ENCODE measurements at regions not wholly inside any gene's neighbourhood (a gene's known extent, or its start where the extent isn't known, plus 50 kb on each side); places are given as distances from the start of the nearest gene placed in this dataset.

- Histone ChIP-seq H3K4me3 (replicated peaks in 1 of 2; ENCODE audit: low read depth in 1 of 2, low read length in 2 of 2) (no peak overlapping the region), H3K9ac (ENCODE audit: low read length) (no peak overlapping the region), H3K27ac (ENCODE audit: low read depth, low read length) (no peak overlapping the region), H3K4me1 (ENCODE audit: control insufficient read depth in 1 of 2, insufficient read depth in 2 of 2, low read length in 2 of 2) (peaks cover 0 to 8% of the 10 kb centered on the region in 2 experiments; a peak in 2 of 4 replicates), H3K79me2 (ENCODE audit: insufficient read depth, low read length) (no peaks in the 10 kb centered on the region), H3K27me3 (ENCODE audit: insufficient read depth, low read length) (no peaks in the 10 kb centered on the region), H3K4me2 (ENCODE audit: low read length) (no peak overlapping the region), H3K9me3 (ENCODE audit: control insufficient read depth in 1 of 2, insufficient read depth in 1 of 2, low read depth in 1 of 2, low read length in 2 of 2) (no peaks in the 10 kb centered on the region), H2AFZ (ENCODE audit: low read depth, low read length, poor library complexity, severe bottlenecking) (no peak overlapping the region), H4K20me1 (ENCODE audit: insufficient read depth) (no peaks in the 10 kb centered on the region), H3K9me2 (ENCODE audit: insufficient read depth) (no peaks in the 10 kb centered on the region), H3K36me3 (ENCODE audit: control insufficient read depth in 1 of 2, insufficient read depth in 2 of 2, low read length in 2 of 2) (no peaks in the 10 kb centered on the region)
- BruUV-seq (replicated peaks): no TSS peak
- intact Hi-C loops (cut with micrococcal nuclease): loop anchor here (5.0 kb wide), 1 partner anchor 443 kb away; no protein-coding TSS in a partner anchor
- CTCF ChIA-PET: interaction anchor here (0.9 to 3.8 kb wide), 5 partner anchors 9 to 196 kb away, joined by 3 to 30 read pairs (median 6); no protein-coding TSS in a partner anchor
- TF ChIP-seq ZFX (IDR thresholded peaks at IDR 0.05) (no peak), TCF7L2 (IDR thresholded peaks at IDR 0.05; ENCODE audit: borderline replicate concordance, extremely low read depth, insufficient read depth, insufficient read length) (no peak), SP1 (IDR thresholded peaks at IDR 0.05; ENCODE audit: low read depth) (no peak), JUND (IDR thresholded peaks at IDR 0.05) (no peak), FOSL1 (IDR thresholded peaks at IDR 0.05; ENCODE audit: low read depth) (no peak), ZNF274 (IDR thresholded peaks at IDR 0.05; ENCODE audit: low read depth, low read length) (no peak), SRF (IDR thresholded peaks at IDR 0.05; ENCODE audit: low read depth) (no peak)
- TF ChIP-seq, protein P1, sequence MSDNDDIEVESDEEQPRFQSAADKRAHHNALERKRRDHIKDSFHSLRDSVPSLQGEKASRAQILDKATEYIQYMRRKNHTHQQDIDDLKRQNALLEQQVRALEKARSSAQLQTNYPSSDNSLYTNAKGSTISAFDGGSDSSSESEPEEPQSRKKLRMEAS (IDR thresholded peaks at IDR 0.05): no peak
- no peak for DNase-seq (ENCODE audit: low read depth, low spot score)
- RAD21 ChIA-PET (ENCODE audit: low non-redundant PET in 1 of 2, low total read pairs in 2 of 2, uncharacterized antibody in 2 of 2, unreplicated experiment in 2 of 2): interaction anchor here in 1 of 2 experiments (1.1 kb wide), 1 partner anchor 90 kb away, joined by 4 read pairs; no protein-coding TSS in a partner anchor
- ATAC-seq: no peak
- POLR2A ChIA-PET: no interaction called here
Measured at GRCh38 chr5:36505021-36505420, 101.4 kb upstream of the SLC1A3 start.

GRCh38 chr5:36507332-36507952 is 99.0 kb upstream of the SLC1A3 start:
- no peak overlapping the region for H3K4me3 ChIP-seq (replicated peaks in 1 of 2; ENCODE audit: low read depth in 1 of 2, low read length in 2 of 2)
- peak; percentile 63 to 87 (median 84); a peak in 5 of 6 replicates for TF ChIP-seq CTCF (IDR thresholded peaks at IDR 0.05 in 2 of 3, conservative IDR thresholded peaks at IDR 0.05 in 1 of 3; ENCODE audit: borderline replicate concordance in 1 of 3, insufficient read depth in 1 of 3, low read depth in 2 of 3, low read length in 2 of 3)
- no peak for TF ChIP-seq ELF1 (IDR thresholded peaks at IDR 0.05; ENCODE audit: borderline replicate concordance, low read depth)
- TF ChIP-seq, protein P2, sequence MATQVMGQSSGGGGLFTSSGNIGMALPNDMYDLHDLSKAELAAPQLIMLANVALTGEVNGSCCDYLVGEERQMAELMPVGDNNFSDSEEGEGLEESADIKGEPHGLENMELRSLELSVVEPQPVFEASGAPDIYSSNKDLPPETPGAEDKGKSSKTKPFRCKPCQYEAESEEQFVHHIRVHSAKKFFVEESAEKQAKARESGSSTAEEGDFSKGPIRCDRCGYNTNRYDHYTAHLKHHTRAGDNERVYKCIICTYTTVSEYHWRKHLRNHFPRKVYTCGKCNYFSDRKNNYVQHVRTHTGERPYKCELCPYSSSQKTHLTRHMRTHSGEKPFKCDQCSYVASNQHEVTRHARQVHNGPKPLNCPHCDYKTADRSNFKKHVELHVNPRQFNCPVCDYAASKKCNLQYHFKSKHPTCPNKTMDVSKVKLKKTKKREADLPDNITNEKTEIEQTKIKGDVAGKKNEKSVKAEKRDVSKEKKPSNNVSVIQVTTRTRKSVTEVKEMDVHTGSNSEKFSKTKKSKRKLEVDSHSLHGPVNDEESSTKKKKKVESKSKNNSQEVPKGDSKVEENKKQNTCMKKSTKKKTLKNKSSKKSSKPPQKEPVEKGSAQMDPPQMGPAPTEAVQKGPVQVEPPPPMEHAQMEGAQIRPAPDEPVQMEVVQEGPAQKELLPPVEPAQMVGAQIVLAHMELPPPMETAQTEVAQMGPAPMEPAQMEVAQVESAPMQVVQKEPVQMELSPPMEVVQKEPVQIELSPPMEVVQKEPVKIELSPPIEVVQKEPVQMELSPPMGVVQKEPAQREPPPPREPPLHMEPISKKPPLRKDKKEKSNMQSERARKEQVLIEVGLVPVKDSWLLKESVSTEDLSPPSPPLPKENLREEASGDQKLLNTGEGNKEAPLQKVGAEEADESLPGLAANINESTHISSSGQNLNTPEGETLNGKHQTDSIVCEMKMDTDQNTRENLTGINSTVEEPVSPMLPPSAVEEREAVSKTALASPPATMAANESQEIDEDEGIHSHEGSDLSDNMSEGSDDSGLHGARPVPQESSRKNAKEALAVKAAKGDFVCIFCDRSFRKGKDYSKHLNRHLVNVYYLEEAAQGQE (IDR thresholded peaks at IDR 0.05; ENCODE audit: low read depth): no peak
- no peak for TF ChIP-seq POLR2AphosphoS5 (IDR thresholded peaks at IDR 0.05; ENCODE audit: low read depth, low read length)
- TF ChIP-seq RAD21 (IDR thresholded peaks at IDR 0.05; ENCODE audit: low read depth): peak; percentile 76
- no peak for TF ChIP-seq EZH2phosphoT487 (IDR thresholded peaks at IDR 0.05; ENCODE audit: borderline replicate concordance)
- H3K9me2 ChIP-seq (ENCODE audit: insufficient read depth): no peaks in the 10 kb centered on the region
- ChIA-PET RAD21 (ENCODE audit: low non-redundant PET in 1 of 2, low total read pairs in 2 of 2, uncharacterized antibody in 2 of 2, unreplicated experiment in 2 of 2) (interaction anchor here in 1 of 2 experiments (1.0 kb wide), 1 partner anchor 92 kb away, joined by 3 read pairs; no protein-coding TSS in a partner anchor), CTCF (interaction anchor here (0.8 to 3.8 kb wide), 10 partner anchors 15 to 428 kb away, joined by 3 to 30 read pairs (median 4); partner anchors contain the start of gene NADK2), POLR2A (no interaction called here)
- H3K4me2 ChIP-seq (ENCODE audit: low read length): no peak overlapping the region
- intact Hi-C loops (cut with micrococcal nuclease): loop anchor here (1.0 to 5.0 kb wide), 3 partner anchors 92 to 445 kb away; no protein-coding TSS in a partner anchor
- peak; percentile 81 for ATAC-seq
- DNase-seq (ENCODE audit: low read depth, low spot score): peak; percentile 48
- H3K36me3 ChIP-seq (ENCODE audit: control insufficient read depth in 1 of 2, insufficient read depth in 2 of 2, low read length in 2 of 2): no peaks in the 10 kb centered on the region
- no peak overlapping the region for H3K27ac ChIP-seq (ENCODE audit: low read depth, low read length)
- no peaks in the 10 kb centered on the region for H4K20me1 ChIP-seq (ENCODE audit: insufficient read depth)
- H3K9ac ChIP-seq (ENCODE audit: low read length): no peak overlapping the region
- H3K79me2 ChIP-seq (ENCODE audit: insufficient read depth, low read length): no peaks in the 10 kb centered on the region
- H3K9me3 ChIP-seq (ENCODE audit: control insufficient read depth in 1 of 2, insufficient read depth in 1 of 2, low read depth in 1 of 2, low read length in 2 of 2): no peaks in the 10 kb centered on the region
- peak overlapping the region; percentile 66 for H2AFZ ChIP-seq (ENCODE audit: low read depth, low read length, poor library complexity, severe bottlenecking)
- BruUV-seq (replicated peaks): no TSS peak
- H3K27me3 ChIP-seq (ENCODE audit: insufficient read depth, low read length): no peaks in the 10 kb centered on the region
- peaks cover 0 to 5% of the 10 kb centered on the region in 2 experiments; a peak in 2 of 4 replicates for H3K4me1 ChIP-seq (ENCODE audit: control insufficient read depth in 1 of 2, insufficient read depth in 2 of 2, low read length in 2 of 2)

Measured in HCT116 (cell line).